ENCODE measurements at regions not wholly inside any gene's neighbourhood (a gene's known extent, or its start where the extent isn't known, plus 50 kb on each side); places are given as distances from the start of the nearest gene placed in this dataset.

DNA sequence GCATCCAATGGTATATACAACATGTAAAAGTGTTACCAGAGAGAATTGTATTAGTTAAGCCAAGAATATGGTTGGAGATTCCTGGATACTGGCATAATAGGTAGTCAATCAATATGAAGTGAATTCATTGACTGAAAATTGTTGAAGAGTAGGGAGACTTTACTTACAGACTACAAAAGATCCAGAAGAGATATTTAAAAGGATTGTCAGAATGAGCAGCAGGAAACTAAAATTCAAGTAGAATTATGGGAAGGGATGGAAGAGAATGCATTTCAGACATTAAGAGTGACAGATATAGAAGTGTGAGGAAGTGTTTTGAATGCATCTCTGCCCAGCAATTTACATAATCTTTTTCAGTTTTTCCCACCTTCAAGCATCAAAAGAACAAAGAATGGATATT, 62.3 kb upstream of the POM121L12 start:
- TF ChIP-seq, protein P1, sequence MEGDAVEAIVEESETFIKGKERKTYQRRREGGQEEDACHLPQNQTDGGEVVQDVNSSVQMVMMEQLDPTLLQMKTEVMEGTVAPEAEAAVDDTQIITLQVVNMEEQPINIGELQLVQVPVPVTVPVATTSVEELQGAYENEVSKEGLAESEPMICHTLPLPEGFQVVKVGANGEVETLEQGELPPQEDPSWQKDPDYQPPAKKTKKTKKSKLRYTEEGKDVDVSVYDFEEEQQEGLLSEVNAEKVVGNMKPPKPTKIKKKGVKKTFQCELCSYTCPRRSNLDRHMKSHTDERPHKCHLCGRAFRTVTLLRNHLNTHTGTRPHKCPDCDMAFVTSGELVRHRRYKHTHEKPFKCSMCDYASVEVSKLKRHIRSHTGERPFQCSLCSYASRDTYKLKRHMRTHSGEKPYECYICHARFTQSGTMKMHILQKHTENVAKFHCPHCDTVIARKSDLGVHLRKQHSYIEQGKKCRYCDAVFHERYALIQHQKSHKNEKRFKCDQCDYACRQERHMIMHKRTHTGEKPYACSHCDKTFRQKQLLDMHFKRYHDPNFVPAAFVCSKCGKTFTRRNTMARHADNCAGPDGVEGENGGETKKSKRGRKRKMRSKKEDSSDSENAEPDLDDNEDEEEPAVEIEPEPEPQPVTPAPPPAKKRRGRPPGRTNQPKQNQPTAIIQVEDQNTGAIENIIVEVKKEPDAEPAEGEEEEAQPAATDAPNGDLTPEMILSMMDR (IDR thresholded peaks at IDR 0.05) = no peak
- TF ChIP-seq POLR2A (IDR thresholded peaks at IDR 0.05) = no peak

Data from right lobe of liver (tissue), 4 donors.